ENCODE measurements at regions not wholly inside any gene's neighbourhood (a gene's known extent, or its start where the extent isn't known, plus 50 kb on each side); places are given as distances from the start of the nearest gene placed in this dataset.

- TF ChIP-seq EZH2 (IDR thresholded peaks at IDR 0.05; ENCODE audit: borderline replicate concordance, insufficient read depth, low read depth, low read length, poor library complexity, severe bottlenecking), result no peak
- TF ChIP-seq CTCF (IDR thresholded peaks at IDR 0.05), result no peak
These were observed 469.1 kb downstream of the BTBD3 start for GRCh38 chr20:12386821-12387220.

Measured in B cell (primary cell).